Suppressor macrophage (primary cell): ENCODE measurements at regions not wholly inside any gene's neighbourhood (a gene's known extent, or its start where the extent isn't known, plus 50 kb on each side); places are given as distances from the start of the nearest gene placed in this dataset.
A peak's percentile ranks its signal among the peaks of the same experiment; 100 is the strongest.
"Not testable (repeated sequence)": the region's sequence is repeated elsewhere in the genome, so short reads cannot be mapped to it uniquely, and the experiment has no call there.

ENCODE experiments used
- DNase-seq, 4 experiments: peaks; one replicate each; pipeline ENCODE4 v3.0.0-alpha.2; 2020 to 2022

GRCh38 chr1:60802884-60803283, 279.5 kb upstream of the NFIA start:
- no peak for DNase-seq

DNA sequence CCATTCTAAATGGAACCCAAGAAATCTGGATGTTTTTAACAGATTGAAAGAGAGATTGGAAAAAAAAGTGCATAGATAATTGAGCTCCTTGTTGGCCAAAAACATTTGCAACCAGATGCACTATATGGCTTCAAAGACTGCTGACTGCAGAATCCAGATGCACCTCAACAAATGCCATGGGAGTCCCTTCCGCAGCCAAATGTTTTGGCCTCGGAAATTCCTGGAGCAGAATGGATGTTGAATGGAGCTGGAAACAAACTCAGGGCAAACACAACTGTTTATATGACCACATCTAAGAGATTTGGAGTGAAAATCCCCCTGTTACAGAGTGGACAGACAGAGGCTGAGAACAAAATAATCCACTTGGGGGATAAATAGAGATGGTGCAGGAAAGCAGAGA, 285.0 kb upstream of the NFIA start:
- DNase-seq, result no peak

DNA sequence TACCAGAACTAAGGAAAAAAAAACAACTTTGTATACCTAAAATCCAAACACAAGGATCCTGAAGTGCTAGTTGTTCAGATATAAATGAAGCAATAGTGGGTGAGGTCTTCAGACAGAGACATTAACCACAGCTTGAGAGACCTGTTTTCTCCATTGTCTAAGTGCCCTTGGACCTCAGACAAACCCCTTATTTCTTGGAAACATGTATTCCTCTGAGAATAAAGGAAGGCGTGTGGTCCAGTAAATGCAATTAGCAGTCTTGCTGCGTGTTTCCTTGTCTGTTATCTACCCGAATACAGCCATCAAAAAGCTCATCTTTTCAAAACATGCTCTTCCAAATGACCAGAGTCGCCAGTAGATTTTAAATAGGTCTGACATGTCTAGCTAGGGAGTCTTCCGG, 291.1 kb upstream of the NFIA start:
- DNase-seq, result no peak

DNA sequence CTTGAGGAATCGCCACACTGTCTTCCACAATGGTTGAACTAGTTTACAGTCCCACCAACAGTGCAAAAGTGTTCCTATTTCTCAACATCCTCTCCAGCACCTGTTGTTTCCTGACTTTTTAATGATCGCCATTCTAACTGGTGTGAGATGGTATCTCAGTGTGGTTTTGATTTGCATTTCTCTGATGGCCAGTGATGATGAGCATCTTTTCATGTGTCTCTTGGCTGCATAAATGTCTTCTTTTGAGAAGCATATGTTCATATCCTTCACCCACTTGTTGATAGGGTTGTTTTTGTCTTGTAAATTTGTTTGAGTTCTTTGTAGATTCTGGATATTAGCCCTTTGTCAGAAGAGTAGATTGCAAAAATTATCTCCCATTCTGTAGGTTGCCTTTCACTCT, 309.3 kb upstream of the NFIA start:
- DNase-seq, result not testable (repeated sequence)

DNA sequence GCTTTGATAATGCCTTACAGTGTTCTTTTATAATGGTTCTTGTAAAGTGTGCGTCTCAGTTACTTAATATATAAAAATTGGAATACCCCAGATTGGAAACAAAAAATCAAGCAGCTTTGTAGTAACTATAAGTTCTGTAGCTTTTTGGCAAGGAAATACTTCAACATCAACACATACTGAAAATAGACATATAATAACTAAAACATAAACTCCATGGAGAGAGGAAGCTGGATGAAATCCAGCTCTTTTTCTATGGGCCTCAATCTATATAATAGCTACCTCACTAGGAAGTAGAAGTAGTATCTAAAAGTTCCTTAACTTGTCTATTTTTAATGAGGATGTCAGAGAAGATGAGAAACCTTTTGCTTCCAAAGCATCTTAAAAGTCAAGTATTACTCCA, 313.3 kb upstream of the NFIA start:
- no peak for DNase-seq

GRCh38 chr1:60765204-60765603, 317.2 kb upstream of the NFIA start:
- peak; percentile 39 to 72 (median 66) for DNase-seq

- DNase-seq, result no peak
Observed at GRCh38 chr1:60764489-60764888, 317.9 kb upstream of the NFIA start.

DNA sequence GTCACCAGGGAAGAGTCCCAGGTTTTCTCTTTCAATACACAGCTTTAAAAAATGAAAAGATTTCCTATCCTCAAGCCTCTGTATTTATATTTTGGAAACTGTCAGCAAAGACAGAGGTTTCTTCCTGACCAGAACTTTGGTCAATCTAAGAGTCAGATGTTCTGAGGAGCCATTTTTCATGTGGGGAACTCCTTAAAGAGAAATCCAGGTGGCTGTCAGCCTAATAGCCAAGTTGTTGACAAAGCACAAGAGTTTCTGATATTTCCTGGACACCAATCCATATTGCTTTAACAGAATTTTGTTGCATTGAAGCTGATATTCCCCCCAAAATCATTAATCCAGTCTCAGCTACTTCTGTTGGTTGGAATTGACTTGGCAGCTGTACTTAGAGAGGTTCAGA, 318.6 kb upstream of the NFIA start:
- no peak for DNase-seq

DNA sequence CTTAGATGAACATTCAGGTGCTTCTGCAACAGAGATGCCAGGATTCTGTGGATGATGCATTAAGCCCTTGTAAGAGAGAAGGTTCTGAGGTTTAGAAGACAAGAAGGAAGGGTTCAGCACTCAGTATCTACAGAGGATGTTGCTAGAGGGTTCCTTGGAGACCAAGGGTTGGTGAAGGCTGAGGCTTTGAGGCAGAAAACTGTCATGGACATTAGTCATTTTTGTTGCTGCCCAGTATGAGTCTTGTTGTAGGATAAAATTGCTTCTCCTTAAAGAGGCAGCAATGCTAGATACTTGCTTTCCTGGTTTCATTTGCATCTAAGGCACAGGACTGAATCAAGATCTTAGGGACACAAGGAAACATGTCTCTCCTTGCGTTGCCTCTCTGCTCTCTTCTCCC, 319.4 kb upstream of the NFIA start:
- no peak for DNase-seq

- DNase-seq, result no peak
Observed at GRCh38 chr1:60762176-60762575, 320.2 kb upstream of the NFIA start.

GRCh38 chr1:60759291-60759690, 323.1 kb upstream of the NFIA start:
- peak; percentile 33 to 63 (median 62) for DNase-seq

GRCh38 chr1:60757485-60757884, 324.9 kb upstream of the NFIA start:
- DNase-seq, result no peak

DNA sequence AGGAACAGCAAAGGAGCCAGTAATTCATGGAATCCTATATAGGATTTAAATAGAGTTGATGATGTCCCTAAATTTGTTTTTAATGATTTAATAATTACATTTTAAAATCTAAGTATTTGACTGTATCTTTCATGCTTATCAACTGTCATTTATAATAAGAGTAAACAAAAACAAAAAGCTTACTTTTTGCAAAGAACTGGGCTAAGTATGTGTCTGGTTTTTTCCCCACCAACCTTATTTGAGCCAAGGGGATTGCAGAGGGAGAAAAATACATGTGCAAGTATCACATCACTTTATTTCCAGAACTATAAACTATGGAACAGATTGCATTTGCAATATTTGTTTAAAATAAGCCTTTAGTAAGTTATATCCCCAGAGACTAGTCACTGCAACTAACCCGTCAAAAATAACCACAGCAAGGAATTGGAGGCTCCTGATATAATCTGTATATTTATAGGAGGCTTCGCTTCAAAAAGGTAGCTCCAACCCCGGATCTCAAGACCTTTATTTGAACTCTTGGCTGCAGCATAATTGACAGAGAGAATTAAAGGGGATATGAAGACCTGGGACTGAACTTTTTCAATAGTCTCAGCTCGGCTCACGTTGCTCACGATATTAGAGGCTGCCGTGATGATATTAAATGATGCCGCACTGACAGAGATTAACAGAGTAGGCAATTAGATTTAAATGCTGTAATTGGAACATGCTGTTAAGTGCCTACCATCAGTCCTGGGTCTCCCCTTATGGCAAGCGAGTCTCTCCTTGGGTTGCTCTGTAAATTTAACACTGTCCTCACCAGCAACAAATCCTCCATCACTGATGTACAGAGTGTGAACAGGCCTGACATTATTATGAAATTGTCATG, 329.1 kb upstream of the NFIA start:
- DNase-seq, result no peak

- no peak for DNase-seq
Observed at GRCh38 chr1:60751306-60751705, 331.1 kb upstream of the NFIA start.

DNA sequence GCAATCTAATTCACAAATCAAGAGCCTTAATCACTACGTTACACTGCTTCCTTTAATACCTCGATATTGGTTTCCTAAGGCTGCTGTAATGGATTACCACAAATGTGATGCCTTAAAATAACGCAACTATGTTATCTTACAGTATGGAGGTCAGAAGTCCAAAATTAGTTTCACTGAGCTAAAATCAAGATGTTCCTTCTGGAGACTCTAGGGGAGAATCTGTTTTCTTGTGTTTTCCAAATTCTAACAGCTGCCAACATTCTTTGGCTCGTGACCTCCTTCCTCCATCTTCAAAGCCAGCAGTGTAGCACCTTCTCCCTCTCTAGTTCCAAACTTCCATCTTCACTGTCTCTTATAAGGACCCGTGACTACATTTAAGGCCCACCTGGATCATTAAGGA, 335.0 kb upstream of the NFIA start:
- DNase-seq, result no peak

GRCh38 chr1:60746278-60746791, 336.0 kb upstream of the NFIA start:
- no peak for DNase-seq

DNA sequence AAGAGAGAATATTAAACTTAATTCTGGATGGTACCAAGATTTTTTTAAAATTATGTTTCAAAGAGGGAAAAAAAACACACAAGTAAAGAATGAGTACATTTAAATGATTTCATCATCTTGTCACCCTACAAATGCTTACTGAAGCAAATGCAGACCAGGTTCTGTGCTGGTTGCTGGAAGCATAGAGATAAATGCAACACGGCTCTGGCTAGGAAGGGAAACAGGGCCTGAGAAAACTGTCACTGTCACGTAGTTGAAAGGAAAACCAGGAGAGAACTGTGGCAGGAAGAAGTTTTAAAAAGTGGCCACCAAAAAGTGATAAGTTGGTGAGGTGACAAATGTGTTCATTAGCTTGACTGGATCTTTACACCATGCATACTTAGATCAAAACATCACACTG, 336.9 kb upstream of the NFIA start:
- DNase-seq, result no peak

DNA sequence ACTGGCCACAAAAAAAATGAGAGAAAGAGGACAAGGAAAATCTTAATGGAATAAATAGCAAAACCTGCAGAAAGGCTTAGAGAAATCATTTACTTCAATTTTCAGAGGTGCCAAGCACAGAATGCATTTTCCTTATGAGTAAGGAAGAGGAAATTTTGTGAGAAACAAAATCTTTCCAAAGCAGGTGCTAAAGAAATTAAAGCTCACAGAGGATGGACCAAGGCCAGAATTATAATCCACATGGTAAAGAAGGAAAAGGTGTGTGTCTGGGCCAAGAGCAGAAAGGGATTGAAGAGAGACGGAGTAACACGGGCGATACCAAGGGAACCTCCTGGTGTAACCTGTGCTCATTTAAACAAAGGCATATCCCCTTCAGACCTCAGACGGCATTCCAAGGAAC, 340.0 kb upstream of the NFIA start:
- DNase-seq, result no peak

DNA sequence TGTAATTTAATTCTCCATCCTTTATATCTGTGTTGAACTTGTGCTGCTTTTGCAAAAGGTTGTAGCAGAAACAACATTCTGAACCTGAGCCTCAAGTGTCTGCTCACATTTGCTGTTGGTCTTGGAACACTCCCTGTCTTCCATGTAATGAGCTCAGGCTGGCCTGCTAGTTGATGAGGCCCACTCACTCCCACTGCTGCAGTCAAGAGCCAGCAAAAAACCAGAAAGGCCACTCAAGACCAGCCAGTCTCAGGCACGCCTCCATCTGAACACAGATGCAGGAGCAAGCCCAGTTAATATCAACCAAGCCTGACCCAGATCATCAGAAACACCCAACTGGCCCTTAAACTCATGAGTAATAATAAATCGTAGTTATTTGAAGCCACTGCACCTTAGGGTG, 342.2 kb upstream of the NFIA start:
- DNase-seq, result no peak

GRCh38 chr1:60739729-60740128, 342.6 kb upstream of the NFIA start:
- no peak for DNase-seq

GRCh38 chr1:60732977-60733401, 349.4 kb upstream of the NFIA start:
- no peak for DNase-seq

GRCh38 chr1:60731321-60731720, 351.0 kb upstream of the NFIA start:
- DNase-seq, result peak in 1 of 4 experiments; percentile 5

- no peak for DNase-seq
Observed at GRCh38 chr1:60727552-60727951, 354.8 kb upstream of the NFIA start.

GRCh38 chr1:60716472-60716871, 365.9 kb upstream of the NFIA start:
- no peak for DNase-seq

GRCh38 chr1:60715970-60716369, 366.4 kb upstream of the NFIA start:
- no peak for DNase-seq
